ENCODE measurements at regions not wholly inside any gene's neighbourhood (a gene's known extent, or its start where the extent isn't known, plus 50 kb on each side); places are given as distances from the start of the nearest gene placed in this dataset.

- Histone ChIP-seq H3K4me2 (no peak overlapping the region), H3K4me1 (no peaks in the 10 kb centered on the region), H3K4me3 (no peak overlapping the region), H3K27ac (no peak overlapping the region), H3K9me3 (no peaks in the 10 kb centered on the region)
- TF ChIP-seq BHLHE40 (IDR thresholded peaks at IDR 0.05; ENCODE audit: low read depth, low read length), result no peak
- TF ChIP-seq CBX2 (IDR thresholded peaks at IDR 0.05; ENCODE audit: borderline replicate concordance, low read depth), result no peak
- TF ChIP-seq JUNB (IDR thresholded peaks at IDR 0.05), result no peak
- TF ChIP-seq JUN (IDR thresholded peaks at IDR 0.05), result no peak
- no peak for TF ChIP-seq KDM5A (IDR thresholded peaks at IDR 0.05)
- no peak for TF ChIP-seq HDAC2 (IDR thresholded peaks at IDR 0.05)
- no peak for TF ChIP-seq MAX (IDR thresholded peaks at IDR 0.05)
- TF ChIP-seq KDM1A (IDR thresholded peaks at IDR 0.05; ENCODE audit: low read depth), result no peak
- TF ChIP-seq FOSL2 (IDR thresholded peaks at IDR 0.05), result no peak
- no peak for TF ChIP-seq FOSL2 (CRISPR knock-in tag; IDR thresholded peaks at IDR 0.05)
- TF ChIP-seq CHD2 (IDR thresholded peaks at IDR 0.05; ENCODE audit: low read length, partially characterized antibody), result no peak
- no peak for TF ChIP-seq SREBF2 (IDR thresholded peaks at IDR 0.05)
- ATAC-seq (no peak), FAIRE-seq (no peak), DNase-seq (ENCODE audit: low read depth in 1 of 2, low spot score in 1 of 2) (no peak)
- POLR2A ChIA-PET, result no interaction called here
- CTCF ChIA-PET, result no interaction called here
- WGBS (ENCODE audit: missing lambda C conversion rate), result 2% methylated on average over 4 of the region's 4 CpGs
Observed at GRCh38 chr4:164614999-164615398, 138.9 kb upstream of the SMIM31 start.

GRCh38 chr4:164615964-164616363 lies 138.0 kb upstream of the SMIM31 start:
- POLR2A ChIA-PET, result no interaction called here
- TF ChIP-seq CHD4 (IDR thresholded peaks at IDR 0.05; ENCODE audit: borderline replicate concordance) (no peak), ZFP36 (IDR thresholded peaks at IDR 0.05; ENCODE audit: borderline replicate concordance, partially characterized antibody) (no peak), NR3C1 (IDR thresholded peaks at IDR 0.05) (no peak)
- ATAC-seq (no peak), FAIRE-seq (no peak), DNase-seq (ENCODE audit: low read depth in 1 of 2, low spot score in 1 of 2) (no peak)
- H3K4me2 ChIP-seq, result no peak overlapping the region
- H3K27ac ChIP-seq, result no peak overlapping the region
- CTCF ChIA-PET, result no interaction called here
- H3K9me3 ChIP-seq, result no peaks in the 10 kb centered on the region
- H3K4me1 ChIP-seq, result no peaks in the 10 kb centered on the region
- no peak overlapping the region for H3K4me3 ChIP-seq

- ATAC-seq (no peak), FAIRE-seq (no peak), DNase-seq (ENCODE audit: low read depth in 1 of 2, low spot score in 1 of 2) (no peak)
- POLR2A ChIA-PET, result no interaction called here
- H3K4me2 ChIP-seq, result no peak overlapping the region
- H3K4me3 ChIP-seq, result no peak overlapping the region
- TF ChIP-seq HOXB5 (CRISPR knock-in tag; IDR thresholded peaks at IDR 0.05), result no peak
- no peak for TF ChIP-seq ZFP36 (IDR thresholded peaks at IDR 0.05; ENCODE audit: borderline replicate concordance, partially characterized antibody)
- no peak for TF ChIP-seq CEBPB (IDR thresholded peaks at IDR 0.05)
- no peak for TF ChIP-seq RARB (CRISPR knock-in tag; IDR thresholded peaks at IDR 0.05)
- no peak for TF ChIP-seq CBX8 (IDR thresholded peaks at IDR 0.05)
- no peak for TF ChIP-seq POLR2A (IDR thresholded peaks at IDR 0.05; ENCODE audit: low read length)
- no peak for TF ChIP-seq RAD21 (conservative IDR thresholded peaks at IDR 0.05 in 1 of 2, IDR thresholded peaks at IDR 0.05 in 1 of 2)
- no peak for TF ChIP-seq BHLHE40 (IDR thresholded peaks at IDR 0.05; ENCODE audit: low read depth, low read length)
- TF ChIP-seq RFX5 (IDR thresholded peaks at IDR 0.05), result no peak
- no peak for TF ChIP-seq RNF2 (IDR thresholded peaks at IDR 0.05; ENCODE audit: borderline replicate concordance, low read depth)
- TF ChIP-seq SMC3 (IDR thresholded peaks at IDR 0.05), result no peak
- no peak for TF ChIP-seq E2F6 (IDR thresholded peaks at IDR 0.05; ENCODE audit: borderline replicate concordance, low read depth)
- TF ChIP-seq NFE2L2 (conservative IDR thresholded peaks at IDR 0.05; ENCODE audit: low read length), result no peak
- TF ChIP-seq ESRRA (IDR thresholded peaks at IDR 0.05; ENCODE audit: borderline replicate concordance, low read length), result no peak
- TF ChIP-seq NPAS2 (CRISPR knock-in tag; IDR thresholded peaks at IDR 0.05; ENCODE audit: borderline replicate concordance), result no peak
- TF ChIP-seq TFCP2L1 (CRISPR knock-in tag; IDR thresholded peaks at IDR 0.05), result no peak
- no peak for TF ChIP-seq ELK1 (IDR thresholded peaks at IDR 0.05; ENCODE audit: low read depth, low read length)
- TF ChIP-seq FOSL2 (IDR thresholded peaks at IDR 0.05), result no peak
- TF ChIP-seq FOSL2 (CRISPR knock-in tag; IDR thresholded peaks at IDR 0.05), result no peak
- TF ChIP-seq EP300 (IDR thresholded peaks at IDR 0.05), result no peak
- TF ChIP-seq EHMT2 (IDR thresholded peaks at IDR 0.05; ENCODE audit: low read depth), result no peak
- H3K27ac ChIP-seq, result no peak overlapping the region
- H3K4me1 ChIP-seq, result no peaks in the 10 kb centered on the region
- CTCF ChIA-PET, result no interaction called here
- H3K9me3 ChIP-seq, result no peaks in the 10 kb centered on the region
- 27% methylated on average over 1 of the region's 1 CpG for WGBS (ENCODE audit: missing lambda C conversion rate)
Observed at GRCh38 chr4:164616961-164617360, 137.0 kb upstream of the SMIM31 start.

Data from A549 (cell line).